ENCODE measurements at regions not wholly inside any gene's neighbourhood (a gene's known extent, or its start where the extent isn't known, plus 50 kb on each side); places are given as distances from the start of the nearest gene placed in this dataset.

GRCh38 chr1:8115031-8115768 lies 89.1 kb upstream of the ERRFI1 start:
- Histone ChIP-seq H3K4me2 (ENCODE audit: low read depth, low read length) (no peak overlapping the region), H3K18ac (ENCODE audit: low read depth, low read length) (peak overlapping the region; percentile 82), H3K4me1 (ENCODE audit: control insufficient read depth, insufficient read depth, low read length) (peaks cover 22% of the 10 kb centered on the region), H3K4me3 (ENCODE audit: insufficient read depth, low read depth, low read length) (no peak overlapping the region), H3K27me3 (ENCODE audit: control insufficient read depth, insufficient read depth, low read length) (no peaks in the 10 kb centered on the region), H3K36me3 (ENCODE audit: control insufficient read depth, insufficient read depth, low read length) (no peaks in the 10 kb centered on the region), H3K23ac (ENCODE audit: low read depth, low read length) (no peak overlapping the region), H3K56ac (ENCODE audit: extremely low read depth, insufficient read depth, low read length) (no peak overlapping the region), H3K27ac (ENCODE audit: insufficient read depth, low read length) (peak overlapping the region; percentile 90), H4K8ac (ENCODE audit: low read depth in 2 of 2, low read length in 2 of 2) (peak overlapping the region; percentile 63 to 71; a peak in 2 of 4 replicates), H4K91ac (ENCODE audit: insufficient read depth, low read depth, low read length) (peak overlapping the region; percentile 62), H2BK20ac (ENCODE audit: low read depth, low read length) (peak overlapping the region; percentile 86), H3K9ac (ENCODE audit: low read depth, low read length) (peak overlapping the region; percentile 2; the same call in 1 of the 2 replicates), H2AK9ac (replicated peaks; ENCODE audit: low read depth, low read length, poor library complexity) (no peak overlapping the region), H4K5ac (ENCODE audit: low read depth, low read length) (peak overlapping the region; percentile 49), H2AFZ (replicated peaks; ENCODE audit: low read length, poor library complexity) (no peak overlapping the region), H3K9me3 (ENCODE audit: control insufficient read depth, insufficient read depth, low read length) (no peaks in the 10 kb centered on the region; the same call in 1 of the 2 replicates), H3K9me1 (ENCODE audit: insufficient read depth, low read length) (peaks cover 19% of the 10 kb centered on the region), H2BK5ac (ENCODE audit: low read depth, low read length, poor library complexity, severe bottlenecking) (no peak overlapping the region), H2BK15ac (ENCODE audit: low read depth, low read length) (peak overlapping the region; percentile 89; the same call in 1 of the 3 replicates), H4K20me1 (ENCODE audit: insufficient read depth, low read length) (no peaks in the 10 kb centered on the region), H2BK120ac (ENCODE audit: low read depth, low read length) (peak overlapping the region; percentile 92), H2AK5ac (ENCODE audit: low read depth, low read length) (peak overlapping the region; percentile 79), H3K79me1 (ENCODE audit: low read depth in 1 of 2, low read length in 2 of 2) (no peaks in the 10 kb centered on the region), H3K4ac (ENCODE audit: low read depth, low read length) (peak overlapping the region; percentile 74), H3K14ac (replicated peaks; ENCODE audit: low read depth, low read length) (peak overlapping the region; percentile 39)
- BruUV-seq (replicated peaks) = no TSS peak
- 100% methylated on average over 1 of the region's 10 CpGs; no CpG with 5 or more reads in 1 of the 2 experiments for WGBS, 2 experiments (ENCODE audit: extremely low coverage in 2 of 2, insufficient read length in 1 of 2)
- ChIA-PET POLR2A (ENCODE audit: unreplicated experiment) (no interaction called here), CTCF (no interaction called here)
- no peak for DNase-seq
- dilution Hi-C loops (cut with HindIII; ENCODE audit: low sequenced_read_pairs, unreplicated experiment) (no loop called here), in situ Hi-C loops (cut with MboI; ENCODE audit: low sequenced_read_pairs) (no loop called here), intact Hi-C loops (cut with micrococcal nuclease) (loop anchor here (5.0 kb wide), 1 partner anchor 88 kb away; the partner anchor contains the start of gene ERRFI1)
- ATAC-seq (ENCODE audit: low read depth) = no peak
- no peak for TF ChIP-seq FOS (IDR thresholded peaks at IDR 0.05; ENCODE audit: low read depth, low read length)
- TF ChIP-seq, protein P1, sequence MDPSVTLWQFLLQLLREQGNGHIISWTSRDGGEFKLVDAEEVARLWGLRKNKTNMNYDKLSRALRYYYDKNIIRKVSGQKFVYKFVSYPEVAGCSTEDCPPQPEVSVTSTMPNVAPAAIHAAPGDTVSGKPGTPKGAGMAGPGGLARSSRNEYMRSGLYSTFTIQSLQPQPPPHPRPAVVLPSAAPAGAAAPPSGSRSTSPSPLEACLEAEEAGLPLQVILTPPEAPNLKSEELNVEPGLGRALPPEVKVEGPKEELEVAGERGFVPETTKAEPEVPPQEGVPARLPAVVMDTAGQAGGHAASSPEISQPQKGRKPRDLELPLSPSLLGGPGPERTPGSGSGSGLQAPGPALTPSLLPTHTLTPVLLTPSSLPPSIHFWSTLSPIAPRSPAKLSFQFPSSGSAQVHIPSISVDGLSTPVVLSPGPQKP (IDR thresholded peaks at IDR 0.05; ENCODE audit: borderline replicate concordance, low read depth, low read length) = no peak
- TF ChIP-seq MAZ (IDR thresholded peaks at IDR 0.05; ENCODE audit: borderline replicate concordance, low read depth, low read length) = no peak
- TF ChIP-seq NFE2L2 (IDR thresholded peaks at IDR 0.05; ENCODE audit: low read depth, low read length) = no peak
- TF ChIP-seq, protein P2, sequence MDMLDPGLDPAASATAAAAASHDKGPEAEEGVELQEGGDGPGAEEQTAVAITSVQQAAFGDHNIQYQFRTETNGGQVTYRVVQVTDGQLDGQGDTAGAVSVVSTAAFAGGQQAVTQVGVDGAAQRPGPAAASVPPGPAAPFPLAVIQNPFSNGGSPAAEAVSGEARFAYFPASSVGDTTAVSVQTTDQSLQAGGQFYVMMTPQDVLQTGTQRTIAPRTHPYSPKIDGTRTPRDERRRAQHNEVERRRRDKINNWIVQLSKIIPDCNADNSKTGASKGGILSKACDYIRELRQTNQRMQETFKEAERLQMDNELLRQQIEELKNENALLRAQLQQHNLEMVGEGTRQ (IDR thresholded peaks at IDR 0.05; ENCODE audit: low read depth, low read length) = no peak
- TF ChIP-seq RCOR1 (IDR thresholded peaks at IDR 0.05; ENCODE audit: insufficient replicate concordance, low read length) = no peak
- no peak for TF ChIP-seq RFX5 (IDR thresholded peaks at IDR 0.05; ENCODE audit: low read depth, low read length)
- no peak for TF ChIP-seq MXI1 (IDR thresholded peaks at IDR 0.05; ENCODE audit: borderline replicate concordance, low read depth, low read length)
- no peak for TF ChIP-seq CHD1 (IDR thresholded peaks at IDR 0.05; ENCODE audit: low read depth, low read length)
- TF ChIP-seq, protein P3, sequence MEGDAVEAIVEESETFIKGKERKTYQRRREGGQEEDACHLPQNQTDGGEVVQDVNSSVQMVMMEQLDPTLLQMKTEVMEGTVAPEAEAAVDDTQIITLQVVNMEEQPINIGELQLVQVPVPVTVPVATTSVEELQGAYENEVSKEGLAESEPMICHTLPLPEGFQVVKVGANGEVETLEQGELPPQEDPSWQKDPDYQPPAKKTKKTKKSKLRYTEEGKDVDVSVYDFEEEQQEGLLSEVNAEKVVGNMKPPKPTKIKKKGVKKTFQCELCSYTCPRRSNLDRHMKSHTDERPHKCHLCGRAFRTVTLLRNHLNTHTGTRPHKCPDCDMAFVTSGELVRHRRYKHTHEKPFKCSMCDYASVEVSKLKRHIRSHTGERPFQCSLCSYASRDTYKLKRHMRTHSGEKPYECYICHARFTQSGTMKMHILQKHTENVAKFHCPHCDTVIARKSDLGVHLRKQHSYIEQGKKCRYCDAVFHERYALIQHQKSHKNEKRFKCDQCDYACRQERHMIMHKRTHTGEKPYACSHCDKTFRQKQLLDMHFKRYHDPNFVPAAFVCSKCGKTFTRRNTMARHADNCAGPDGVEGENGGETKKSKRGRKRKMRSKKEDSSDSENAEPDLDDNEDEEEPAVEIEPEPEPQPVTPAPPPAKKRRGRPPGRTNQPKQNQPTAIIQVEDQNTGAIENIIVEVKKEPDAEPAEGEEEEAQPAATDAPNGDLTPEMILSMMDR (conservative IDR thresholded peaks at IDR 0.05; ENCODE audit: low read depth, low read length) = no peak
- no peak for TF ChIP-seq BHLHE40 (IDR thresholded peaks at IDR 0.05; ENCODE audit: low read depth, low read length)
- no peak for TF ChIP-seq SMC3 (IDR thresholded peaks at IDR 0.05; ENCODE audit: low read depth, low read length)
- TF ChIP-seq CEBPB (IDR thresholded peaks at IDR 0.05; ENCODE audit: low read depth, low read length) = no peak
- no peak for TF ChIP-seq POLR2A (IDR thresholded peaks at IDR 0.05; ENCODE audit: low read depth, low read length)
- no peak for TF ChIP-seq MAFK (IDR thresholded peaks at IDR 0.05; ENCODE audit: low read depth, low read length)
